ENCODE measurements at regions not wholly inside any gene's neighbourhood (a gene's known extent, or its start where the extent isn't known, plus 50 kb on each side); places are given as distances from the start of the nearest gene placed in this dataset.

DNA sequence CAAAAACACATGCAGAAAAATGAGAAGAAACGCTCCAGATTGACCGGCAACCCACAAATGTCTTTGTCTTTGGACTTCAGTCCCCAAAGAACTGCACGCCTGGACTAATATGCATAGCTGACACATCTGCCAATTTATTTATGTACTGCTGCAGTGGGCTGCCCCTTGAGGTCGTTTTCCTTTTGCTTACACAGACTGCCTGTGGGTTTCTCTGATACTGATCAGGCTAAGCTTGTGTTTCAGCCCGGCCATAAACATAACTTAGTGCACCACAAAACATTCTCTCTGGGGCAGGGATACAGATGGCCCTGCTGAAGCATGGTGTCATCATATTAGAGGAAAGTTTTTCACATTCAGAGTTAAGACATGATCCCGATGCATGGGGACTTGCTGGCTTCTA, 75.4 kb downstream of the NUDT12 start:
- TF ChIP-seq, protein P1, sequence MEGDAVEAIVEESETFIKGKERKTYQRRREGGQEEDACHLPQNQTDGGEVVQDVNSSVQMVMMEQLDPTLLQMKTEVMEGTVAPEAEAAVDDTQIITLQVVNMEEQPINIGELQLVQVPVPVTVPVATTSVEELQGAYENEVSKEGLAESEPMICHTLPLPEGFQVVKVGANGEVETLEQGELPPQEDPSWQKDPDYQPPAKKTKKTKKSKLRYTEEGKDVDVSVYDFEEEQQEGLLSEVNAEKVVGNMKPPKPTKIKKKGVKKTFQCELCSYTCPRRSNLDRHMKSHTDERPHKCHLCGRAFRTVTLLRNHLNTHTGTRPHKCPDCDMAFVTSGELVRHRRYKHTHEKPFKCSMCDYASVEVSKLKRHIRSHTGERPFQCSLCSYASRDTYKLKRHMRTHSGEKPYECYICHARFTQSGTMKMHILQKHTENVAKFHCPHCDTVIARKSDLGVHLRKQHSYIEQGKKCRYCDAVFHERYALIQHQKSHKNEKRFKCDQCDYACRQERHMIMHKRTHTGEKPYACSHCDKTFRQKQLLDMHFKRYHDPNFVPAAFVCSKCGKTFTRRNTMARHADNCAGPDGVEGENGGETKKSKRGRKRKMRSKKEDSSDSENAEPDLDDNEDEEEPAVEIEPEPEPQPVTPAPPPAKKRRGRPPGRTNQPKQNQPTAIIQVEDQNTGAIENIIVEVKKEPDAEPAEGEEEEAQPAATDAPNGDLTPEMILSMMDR (IDR thresholded peaks at IDR 0.05) = no peak
- TF ChIP-seq POLR2A (IDR thresholded peaks at IDR 0.05) = no peak
